ENCODE measurements at regions not wholly inside any gene's neighbourhood (a gene's known extent, or its start where the extent isn't known, plus 50 kb on each side); places are given as distances from the start of the nearest gene placed in this dataset.

- Mint-ChIP-seq H3K4me1 (ENCODE audit: low read depth) (no peaks in the 10 kb centered on the region), H3K27ac (no peak overlapping the region), H3K4me3 (ENCODE audit: low read depth) (no peak overlapping the region), H3K27me3 (no peaks in the 10 kb centered on the region), H3K36me3 (ENCODE audit: insufficient read depth) (no peaks in the 10 kb centered on the region), H3K9me3 (ENCODE audit: low read depth) (peaks cover 16% of the 10 kb centered on the region)
- no peak for TF ChIP-seq CTCF (IDR thresholded peaks at IDR 0.05; ENCODE audit: unreplicated experiment)
- no peak for DNase-seq (ENCODE audit: low spot score, unreplicated experiment)
Measured at GRCh38 chr21:26351661-26352060, 181.1 kb upstream of the APP start.

- H3K27me3 Mint-ChIP-seq = no peaks in the 10 kb centered on the region
- H3K4me3 Mint-ChIP-seq (ENCODE audit: low read depth) = no peak overlapping the region
- H3K36me3 Mint-ChIP-seq (ENCODE audit: insufficient read depth) = no peaks in the 10 kb centered on the region
- DNase-seq (ENCODE audit: low spot score, unreplicated experiment) = no peak
- H3K9me3 Mint-ChIP-seq (ENCODE audit: low read depth) = peaks cover 4% of the 10 kb centered on the region
- TF ChIP-seq CTCF (IDR thresholded peaks at IDR 0.05; ENCODE audit: unreplicated experiment) = no peak
- H3K4me1 Mint-ChIP-seq (ENCODE audit: low read depth) = no peaks in the 10 kb centered on the region
- no peak overlapping the region for H3K27ac Mint-ChIP-seq
Measured at GRCh38 chr21:26332867-26333266, 162.3 kb upstream of the APP start.

GRCh38 chr21:26331205-26331980 lies 160.8 kb upstream of the APP start:
- no peak overlapping the region for H3K4me3 Mint-ChIP-seq (ENCODE audit: low read depth)
- no peaks in the 10 kb centered on the region for H3K36me3 Mint-ChIP-seq (ENCODE audit: insufficient read depth)
- no peak for DNase-seq (ENCODE audit: low spot score, unreplicated experiment)
- H3K27me3 Mint-ChIP-seq = no peaks in the 10 kb centered on the region
- H3K4me1 Mint-ChIP-seq (ENCODE audit: low read depth) = no peaks in the 10 kb centered on the region
- H3K9me3 Mint-ChIP-seq (ENCODE audit: low read depth) = no peaks in the 10 kb centered on the region
- no peak overlapping the region for H3K27ac Mint-ChIP-seq
- no peak for TF ChIP-seq CTCF (IDR thresholded peaks at IDR 0.05; ENCODE audit: unreplicated experiment)

- Mint-ChIP-seq H3K4me1 (ENCODE audit: low read depth) (no peaks in the 10 kb centered on the region), H3K9me3 (ENCODE audit: low read depth) (no peaks in the 10 kb centered on the region), H3K27me3 (no peaks in the 10 kb centered on the region), H3K27ac (no peak overlapping the region), H3K36me3 (ENCODE audit: insufficient read depth) (no peaks in the 10 kb centered on the region), H3K4me3 (ENCODE audit: low read depth) (no peak overlapping the region)
- no peak for TF ChIP-seq CTCF (IDR thresholded peaks at IDR 0.05; ENCODE audit: unreplicated experiment)
- DNase-seq (ENCODE audit: low spot score, unreplicated experiment) = no peak
Measured at GRCh38 chr21:26320596-26320995, 150.0 kb upstream of the APP start.

GRCh38 chr21:26307640-26308039 lies 137.1 kb upstream of the APP start:
- Mint-ChIP-seq H3K4me3 (ENCODE audit: low read depth) (no peak overlapping the region), H3K27ac (no peak overlapping the region), H3K4me1 (ENCODE audit: low read depth) (no peaks in the 10 kb centered on the region), H3K36me3 (ENCODE audit: insufficient read depth) (no peaks in the 10 kb centered on the region), H3K27me3 (no peaks in the 10 kb centered on the region), H3K9me3 (ENCODE audit: low read depth) (peaks cover 28% of the 10 kb centered on the region)
- no peak for DNase-seq (ENCODE audit: low spot score, unreplicated experiment)
- TF ChIP-seq CTCF (IDR thresholded peaks at IDR 0.05; ENCODE audit: unreplicated experiment) = no peak
